HG02588 (cell line): ENCODE measurements at regions not wholly inside any gene's neighbourhood (a gene's known extent, or its start where the extent isn't known, plus 50 kb on each side); places are given as distances from the start of the nearest gene placed in this dataset.

Experiments
- ATAC-seq: cut with Tn5 transposase; IDR thresholded peaks from one replicate; pipeline ENCODE4 v1.9.1; 2021; ENCODE audit warnings: mild to moderate bottlenecking, moderate library complexity; ENCODE audit not compliant: unreplicated experiment

- no peak for ATAC-seq
Measured at GRCh38 chr1:67635055-67635809, 49.8 kb upstream of the GADD45A start.
